ENCODE measurements at regions not wholly inside any gene's neighbourhood (a gene's known extent, or its start where the extent isn't known, plus 50 kb on each side); places are given as distances from the start of the nearest gene placed in this dataset.

DNA sequence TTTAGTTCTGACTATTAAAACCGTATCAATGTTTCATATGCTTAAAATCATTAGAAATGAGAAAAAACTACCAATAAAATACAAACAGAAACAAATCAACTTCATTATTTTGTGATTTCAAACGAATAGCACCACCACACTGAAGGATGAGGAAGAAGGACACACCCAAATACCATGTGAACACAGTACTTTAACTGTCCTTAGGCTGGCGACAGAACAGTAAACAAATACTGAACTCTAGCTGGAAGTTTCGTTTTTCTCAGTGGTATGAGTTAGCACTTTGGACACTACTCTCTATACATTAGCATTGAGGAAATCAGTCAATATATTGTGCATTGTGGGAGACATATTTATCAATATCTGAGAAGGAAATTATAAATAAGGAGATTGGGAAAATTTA, 202.4 kb upstream of the AGAP1 start:
- TF ChIP-seq, protein P1, sequence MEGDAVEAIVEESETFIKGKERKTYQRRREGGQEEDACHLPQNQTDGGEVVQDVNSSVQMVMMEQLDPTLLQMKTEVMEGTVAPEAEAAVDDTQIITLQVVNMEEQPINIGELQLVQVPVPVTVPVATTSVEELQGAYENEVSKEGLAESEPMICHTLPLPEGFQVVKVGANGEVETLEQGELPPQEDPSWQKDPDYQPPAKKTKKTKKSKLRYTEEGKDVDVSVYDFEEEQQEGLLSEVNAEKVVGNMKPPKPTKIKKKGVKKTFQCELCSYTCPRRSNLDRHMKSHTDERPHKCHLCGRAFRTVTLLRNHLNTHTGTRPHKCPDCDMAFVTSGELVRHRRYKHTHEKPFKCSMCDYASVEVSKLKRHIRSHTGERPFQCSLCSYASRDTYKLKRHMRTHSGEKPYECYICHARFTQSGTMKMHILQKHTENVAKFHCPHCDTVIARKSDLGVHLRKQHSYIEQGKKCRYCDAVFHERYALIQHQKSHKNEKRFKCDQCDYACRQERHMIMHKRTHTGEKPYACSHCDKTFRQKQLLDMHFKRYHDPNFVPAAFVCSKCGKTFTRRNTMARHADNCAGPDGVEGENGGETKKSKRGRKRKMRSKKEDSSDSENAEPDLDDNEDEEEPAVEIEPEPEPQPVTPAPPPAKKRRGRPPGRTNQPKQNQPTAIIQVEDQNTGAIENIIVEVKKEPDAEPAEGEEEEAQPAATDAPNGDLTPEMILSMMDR (IDR thresholded peaks at IDR 0.05; ENCODE audit: insufficient read depth, low read length), result no peak
- TF ChIP-seq GABPA (IDR thresholded peaks at IDR 0.05; ENCODE audit: low read depth), result no peak
- TF ChIP-seq SPI1 (IDR thresholded peaks at IDR 0.05; ENCODE audit: borderline replicate concordance, low read depth), result no peak
- no peak for TF ChIP-seq POLR2AphosphoS5 (IDR thresholded peaks at IDR 0.05; ENCODE audit: low read depth)
- TF ChIP-seq, protein P2, sequence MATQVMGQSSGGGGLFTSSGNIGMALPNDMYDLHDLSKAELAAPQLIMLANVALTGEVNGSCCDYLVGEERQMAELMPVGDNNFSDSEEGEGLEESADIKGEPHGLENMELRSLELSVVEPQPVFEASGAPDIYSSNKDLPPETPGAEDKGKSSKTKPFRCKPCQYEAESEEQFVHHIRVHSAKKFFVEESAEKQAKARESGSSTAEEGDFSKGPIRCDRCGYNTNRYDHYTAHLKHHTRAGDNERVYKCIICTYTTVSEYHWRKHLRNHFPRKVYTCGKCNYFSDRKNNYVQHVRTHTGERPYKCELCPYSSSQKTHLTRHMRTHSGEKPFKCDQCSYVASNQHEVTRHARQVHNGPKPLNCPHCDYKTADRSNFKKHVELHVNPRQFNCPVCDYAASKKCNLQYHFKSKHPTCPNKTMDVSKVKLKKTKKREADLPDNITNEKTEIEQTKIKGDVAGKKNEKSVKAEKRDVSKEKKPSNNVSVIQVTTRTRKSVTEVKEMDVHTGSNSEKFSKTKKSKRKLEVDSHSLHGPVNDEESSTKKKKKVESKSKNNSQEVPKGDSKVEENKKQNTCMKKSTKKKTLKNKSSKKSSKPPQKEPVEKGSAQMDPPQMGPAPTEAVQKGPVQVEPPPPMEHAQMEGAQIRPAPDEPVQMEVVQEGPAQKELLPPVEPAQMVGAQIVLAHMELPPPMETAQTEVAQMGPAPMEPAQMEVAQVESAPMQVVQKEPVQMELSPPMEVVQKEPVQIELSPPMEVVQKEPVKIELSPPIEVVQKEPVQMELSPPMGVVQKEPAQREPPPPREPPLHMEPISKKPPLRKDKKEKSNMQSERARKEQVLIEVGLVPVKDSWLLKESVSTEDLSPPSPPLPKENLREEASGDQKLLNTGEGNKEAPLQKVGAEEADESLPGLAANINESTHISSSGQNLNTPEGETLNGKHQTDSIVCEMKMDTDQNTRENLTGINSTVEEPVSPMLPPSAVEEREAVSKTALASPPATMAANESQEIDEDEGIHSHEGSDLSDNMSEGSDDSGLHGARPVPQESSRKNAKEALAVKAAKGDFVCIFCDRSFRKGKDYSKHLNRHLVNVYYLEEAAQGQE (IDR thresholded peaks at IDR 0.05; ENCODE audit: insufficient replicate concordance, low read depth), result no peak
- no peak overlapping the region for H3K4me3 ChIP-seq (replicated peaks; ENCODE audit: insufficient read depth, low read length)
- no peaks in the 10 kb centered on the region for H3K27me3 ChIP-seq (ENCODE audit: insufficient read depth, poor library complexity, severe bottlenecking)
- H3K27ac ChIP-seq (replicated peaks), result no peak overlapping the region
- DNase-seq (ENCODE audit: low read depth in 1 of 2, low spot score in 1 of 2), result no peak

DNA sequence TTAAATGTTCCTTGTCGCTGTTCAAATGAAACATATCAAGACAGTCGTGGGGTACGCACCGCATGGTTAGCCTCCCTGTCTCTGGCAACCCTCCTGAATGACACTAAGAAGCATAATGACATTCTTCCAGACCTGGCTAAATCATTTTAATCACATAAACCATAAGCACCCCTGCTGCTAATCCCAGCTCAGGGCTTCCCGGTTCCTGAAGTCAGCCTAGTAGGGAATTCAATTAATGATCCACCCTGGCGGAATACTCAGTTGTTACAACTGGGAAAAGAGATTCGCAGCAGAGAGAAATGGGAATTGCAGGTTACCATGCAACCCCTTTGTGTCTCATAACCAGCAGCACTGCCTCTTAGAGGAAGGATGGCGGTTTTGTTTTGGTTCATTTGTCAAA, 200.8 kb upstream of the AGAP1 start:
- Histone ChIP-seq H3K27me3 (ENCODE audit: insufficient read depth, poor library complexity, severe bottlenecking) (no peaks in the 10 kb centered on the region), H3K4me3 (replicated peaks; ENCODE audit: insufficient read depth, low read length) (no peak overlapping the region), H3K27ac (replicated peaks) (no peak overlapping the region)
- no peak for TF ChIP-seq GABPA (IDR thresholded peaks at IDR 0.05; ENCODE audit: low read depth)
- TF ChIP-seq SPI1 (IDR thresholded peaks at IDR 0.05; ENCODE audit: borderline replicate concordance, low read depth), result no peak
- TF ChIP-seq, protein P2 (IDR thresholded peaks at IDR 0.05; ENCODE audit: insufficient replicate concordance, low read depth), result no peak
- TF ChIP-seq, protein P1 (IDR thresholded peaks at IDR 0.05; ENCODE audit: insufficient read depth, low read length), result no peak
- no peak for TF ChIP-seq POLR2AphosphoS5 (IDR thresholded peaks at IDR 0.05; ENCODE audit: low read depth)
- no peak for DNase-seq (ENCODE audit: low read depth in 1 of 2, low spot score in 1 of 2)

DNA sequence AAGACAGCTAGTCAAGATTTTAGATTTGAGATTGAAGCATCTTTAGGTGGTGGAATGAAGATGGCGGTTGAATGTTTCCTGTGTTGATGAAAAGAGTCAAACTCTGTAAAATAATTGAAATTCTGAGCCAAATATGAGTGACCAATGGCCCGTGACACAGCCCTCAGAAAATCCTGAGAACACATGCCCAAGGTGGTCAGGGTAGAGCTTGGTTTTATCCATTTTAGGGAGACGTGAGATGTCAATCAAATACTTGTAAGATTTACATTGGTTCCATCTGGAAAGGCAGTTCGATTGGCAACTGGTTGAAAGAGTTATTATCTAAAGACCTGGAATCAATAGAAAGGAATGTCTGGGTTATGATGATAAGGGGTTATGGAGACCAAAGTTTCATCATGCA, 198.0 kb upstream of the AGAP1 start:
- Histone ChIP-seq H3K27ac (replicated peaks) (no peak overlapping the region), H3K27me3 (ENCODE audit: insufficient read depth, poor library complexity, severe bottlenecking) (no peaks in the 10 kb centered on the region), H3K4me3 (replicated peaks; ENCODE audit: insufficient read depth, low read length) (no peak overlapping the region)
- TF ChIP-seq, protein P1 (IDR thresholded peaks at IDR 0.05; ENCODE audit: insufficient read depth, low read length), result no peak
- TF ChIP-seq SPI1 (IDR thresholded peaks at IDR 0.05; ENCODE audit: borderline replicate concordance, low read depth), result no peak
- TF ChIP-seq, protein P2 (IDR thresholded peaks at IDR 0.05; ENCODE audit: insufficient replicate concordance, low read depth), result no peak
- TF ChIP-seq POLR2AphosphoS5 (IDR thresholded peaks at IDR 0.05; ENCODE audit: low read depth), result no peak
- no peak for TF ChIP-seq GABPA (IDR thresholded peaks at IDR 0.05; ENCODE audit: low read depth)
- no peak for DNase-seq (ENCODE audit: low read depth in 1 of 2, low spot score in 1 of 2)
